ENCODE measurements at regions not wholly inside any gene's neighbourhood (a gene's known extent, or its start where the extent isn't known, plus 50 kb on each side); places are given as distances from the start of the nearest gene placed in this dataset.
A peak's percentile ranks its signal among the peaks of the same experiment; 100 is the strongest.

DNA sequence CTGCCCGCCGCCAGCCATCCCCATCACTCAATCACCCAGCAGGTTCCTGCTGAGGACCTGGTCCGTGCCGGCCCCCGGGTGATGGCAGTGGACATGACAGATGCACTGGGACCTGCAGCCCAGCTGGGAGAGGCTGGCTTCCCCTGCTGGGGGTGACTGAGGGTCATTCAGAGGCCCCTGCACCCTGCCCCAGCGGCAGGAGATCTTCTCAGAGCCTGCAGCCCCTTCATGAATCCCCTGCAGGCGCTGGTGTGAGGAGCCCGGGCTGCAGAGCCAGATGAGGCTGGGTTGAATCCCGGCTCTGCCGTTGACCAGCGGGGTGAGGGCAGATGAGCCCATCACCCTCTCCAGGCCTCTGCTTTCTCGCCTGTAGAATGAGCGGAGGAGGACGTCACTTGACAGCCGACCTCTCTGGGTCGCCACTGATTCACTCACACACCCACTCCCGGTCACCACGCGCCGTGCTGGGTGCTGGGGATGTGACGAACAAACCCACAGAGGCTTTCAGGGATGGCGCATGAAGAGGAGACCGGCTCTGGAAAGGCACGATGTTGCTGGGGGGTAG, 95.2 kb upstream of the CIBAR2 start:
- no peak for TF ChIP-seq POLR2A (IDR thresholded peaks at IDR 0.05)
- no peak for TF ChIP-seq CTCF (IDR thresholded peaks at IDR 0.05)
- Histone ChIP-seq H3K4me3 (no peak overlapping the region), H3K27ac (peak overlapping the region; percentile 68 to 71), H3K36me3 (no peaks in the 10 kb centered on the region), H3K9me3 (no peaks in the 10 kb centered on the region), H3K4me1 (peaks cover 13 to 29% of the 10 kb centered on the region in 2 donors), H3K27me3 (no peaks in the 10 kb centered on the region)
- intact Hi-C loops (cut with DNase I; ENCODE audit: low total_unique reads): no loop called here
- no peak for DNase-seq

GRCh38 chr16:85208181-85208580, 95.9 kb upstream of the CIBAR2 start:
- TF ChIP-seq POLR2A (IDR thresholded peaks at IDR 0.05) (no peak), CTCF (IDR thresholded peaks at IDR 0.05) (no peak)
- H3K4me1 ChIP-seq: peaks cover 13 to 32% of the 10 kb centered on the region in 2 donors
- DNase-seq: no peak

GRCh38 chr16:85208643-85209520, 96.6 kb upstream of the CIBAR2 start:
- no peak for TF ChIP-seq POLR2A (IDR thresholded peaks at IDR 0.05)
- no peak for TF ChIP-seq CTCF (IDR thresholded peaks at IDR 0.05)
- no peak overlapping the region for H3K4me3 ChIP-seq
- H3K9me3 ChIP-seq: no peaks in the 10 kb centered on the region
- no peaks in the 10 kb centered on the region for H3K27me3 ChIP-seq
- H3K27ac ChIP-seq: no peak overlapping the region
- no peaks in the 10 kb centered on the region for H3K36me3 ChIP-seq
- no peak for DNase-seq
- intact Hi-C loops (cut with DNase I; ENCODE audit: low total_unique reads): no loop called here
- peaks cover 13 to 32% of the 10 kb centered on the region in 2 donors for H3K4me1 ChIP-seq

More at GRCh38 chr16:85208181-85208580, 95.9 kb upstream of the CIBAR2 start:
- intact Hi-C loops (cut with DNase I; ENCODE audit: low total_unique reads): no loop called here
- Histone ChIP-seq H3K36me3 (no peaks in the 10 kb centered on the region), H3K9me3 (no peaks in the 10 kb centered on the region), H3K27ac (peak overlapping the region in 1 of 2 donors; percentile 71), H3K4me3 (no peak overlapping the region), H3K27me3 (no peaks in the 10 kb centered on the region)

- no peaks in the 10 kb centered on the region for H3K9me3 ChIP-seq
- intact Hi-C loops (cut with DNase I; ENCODE audit: low total_unique reads): no loop called here
- H3K27ac ChIP-seq: no peak overlapping the region
- H3K27me3 ChIP-seq: no peaks in the 10 kb centered on the region
- peaks cover 13 to 32% of the 10 kb centered on the region in 2 donors for H3K4me1 ChIP-seq
- no peak overlapping the region for H3K4me3 ChIP-seq
- DNase-seq: no peak
- no peaks in the 10 kb centered on the region for H3K36me3 ChIP-seq
- TF ChIP-seq CTCF (IDR thresholded peaks at IDR 0.05): peak in 1 of 4 experiments; percentile 10
- TF ChIP-seq POLR2A (IDR thresholded peaks at IDR 0.05): no peak
Measured at GRCh38 chr16:85209526-85210121, 97.4 kb upstream of the CIBAR2 start.

Data from uterus (tissue), 3 donors.